ENCODE measurements at regions not wholly inside any gene's neighbourhood (a gene's known extent, or its start where the extent isn't known, plus 50 kb on each side); places are given as distances from the start of the nearest gene placed in this dataset.
"Not testable (repeated sequence)": the region's sequence is repeated elsewhere in the genome, so short reads cannot be mapped to it uniquely, and the experiment has no call there.

GRCh38 chr9:86997156-86997555 lies 49.9 kb upstream of the GAS1 start:
- no peak for DNase-seq (ENCODE audit: low read depth)

DNA sequence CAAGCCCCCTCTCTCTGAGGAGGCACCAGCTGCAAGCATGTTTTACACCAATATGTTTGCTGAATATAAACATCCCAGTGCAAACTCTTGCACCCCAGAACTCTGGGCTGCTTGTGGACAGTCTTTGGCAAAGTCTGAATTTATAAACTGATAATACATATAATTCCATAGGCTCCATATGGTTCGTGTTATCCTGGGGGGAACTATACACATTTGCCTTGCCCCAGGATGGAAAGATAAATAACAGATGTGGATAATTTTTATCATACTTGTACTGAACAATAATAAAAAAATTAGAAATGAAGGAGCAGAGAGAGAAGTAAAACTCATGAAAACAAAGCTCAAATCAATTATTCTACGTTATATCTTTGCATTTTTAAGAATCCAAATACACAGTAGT lies 50.6 kb upstream of the GAS1 start:
- DNase-seq (ENCODE audit: low read depth) = no peak

- DNase-seq (ENCODE audit: low read depth) = no peak
Observed at GRCh38 chr9:87002517-87002916, 55.2 kb upstream of the GAS1 start.

DNA sequence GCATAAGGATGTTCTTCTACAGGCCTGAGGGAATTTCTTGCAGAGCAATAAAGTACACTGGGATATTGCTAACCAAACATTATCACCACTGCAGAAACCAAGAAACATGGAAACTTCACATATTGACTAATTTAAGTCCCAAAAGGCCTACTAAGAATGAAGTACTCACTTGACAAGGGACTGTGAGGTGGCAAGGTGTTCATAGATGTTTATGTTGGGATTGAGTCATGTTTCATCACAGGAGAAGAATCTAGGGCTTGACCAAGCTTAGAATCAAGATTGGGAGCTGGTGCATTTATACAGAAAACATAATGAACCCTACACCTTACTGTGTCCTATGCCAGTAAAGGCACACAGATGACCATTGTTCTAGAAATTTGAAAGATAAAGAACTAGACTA lies 56.7 kb upstream of the GAS1 start:
- no peak for DNase-seq (ENCODE audit: low read depth)

- no peak for DNase-seq (ENCODE audit: low read depth)
Observed at GRCh38 chr9:87006956-87007355, 59.6 kb upstream of the GAS1 start.

DNA sequence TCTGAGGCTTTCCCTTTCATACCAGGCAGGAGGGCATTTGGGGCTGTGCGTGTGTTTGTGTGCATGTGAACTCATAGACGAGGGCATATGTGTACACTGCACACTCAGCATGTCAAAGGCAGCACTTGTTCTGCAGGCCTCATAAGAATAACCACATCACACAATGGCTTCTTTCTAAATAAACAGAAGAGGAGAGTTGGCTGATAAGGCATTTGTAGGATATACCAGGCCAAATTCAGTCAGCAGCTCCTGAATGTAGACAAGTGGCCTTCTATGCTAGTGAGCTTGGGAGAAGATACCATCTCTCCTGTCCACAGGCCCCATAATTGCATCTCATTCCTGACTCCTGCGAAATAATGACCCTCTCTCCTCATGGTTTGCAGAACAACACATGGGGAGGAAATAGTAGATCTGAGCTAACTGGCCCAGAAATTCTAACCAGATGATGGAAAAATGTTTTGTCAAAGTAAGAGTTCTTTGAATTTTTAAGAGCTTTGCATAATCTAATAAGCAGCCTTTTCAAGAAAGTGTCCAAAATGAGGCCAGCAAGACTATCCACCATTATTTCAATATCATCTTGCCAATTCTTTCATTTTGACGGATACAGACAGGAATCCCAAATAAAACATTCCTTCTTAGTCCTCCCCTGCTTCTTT lies 60.5 kb upstream of the GAS1 start:
- DNase-seq (ENCODE audit: low read depth) = no peak

DNA sequence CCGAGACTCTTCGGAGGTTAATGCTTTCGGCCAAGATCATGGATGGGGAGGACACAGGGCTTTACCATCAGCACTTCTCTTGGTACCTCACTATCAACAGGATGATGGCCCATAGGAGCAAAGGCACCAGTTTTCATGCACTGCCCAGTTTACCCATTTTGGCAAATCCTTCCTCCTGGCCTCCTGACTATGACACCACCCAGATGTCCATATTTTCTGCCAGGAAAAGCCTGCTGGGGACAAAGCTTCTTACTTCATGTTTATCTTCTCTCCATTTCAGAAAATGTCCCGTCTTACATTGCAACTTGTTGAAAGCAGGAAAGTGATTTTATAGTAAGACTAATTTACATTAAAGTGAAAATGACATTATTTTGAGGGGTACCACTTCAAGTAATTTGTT lies 61.4 kb upstream of the GAS1 start:
- DNase-seq (ENCODE audit: low read depth) = no peak

- no peak for DNase-seq (ENCODE audit: low read depth)
Observed at GRCh38 chr9:87010626-87011025, 63.3 kb upstream of the GAS1 start.

DNA sequence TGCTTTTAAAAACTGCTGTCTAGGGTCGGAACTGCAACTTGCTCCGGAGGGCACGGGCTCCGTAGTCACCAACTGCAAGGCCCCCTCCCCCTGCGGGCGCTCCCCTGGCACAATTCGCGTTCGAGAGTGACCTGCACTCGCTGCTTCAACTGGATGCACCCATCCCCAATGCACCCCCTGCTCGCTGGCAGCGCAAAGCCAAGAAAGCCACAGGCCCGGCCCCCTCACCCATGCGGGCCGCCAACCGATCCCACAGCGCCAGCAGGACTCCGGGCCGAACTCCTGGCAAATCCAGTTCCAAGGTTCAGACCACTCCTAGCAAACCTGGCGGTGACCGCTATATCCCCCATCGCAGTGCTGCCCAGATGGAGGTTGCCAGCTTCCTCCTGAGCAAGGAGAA lies 64.2 kb upstream of the GAS1 start:
- no peak for DNase-seq (ENCODE audit: low read depth)

- no peak for DNase-seq (ENCODE audit: low read depth)
Observed at GRCh38 chr9:87013490-87013889, 66.2 kb upstream of the GAS1 start.

GRCh38 chr9:87014436-87014835 lies 67.1 kb upstream of the GAS1 start:
- no peak for DNase-seq (ENCODE audit: low read depth)

DNA sequence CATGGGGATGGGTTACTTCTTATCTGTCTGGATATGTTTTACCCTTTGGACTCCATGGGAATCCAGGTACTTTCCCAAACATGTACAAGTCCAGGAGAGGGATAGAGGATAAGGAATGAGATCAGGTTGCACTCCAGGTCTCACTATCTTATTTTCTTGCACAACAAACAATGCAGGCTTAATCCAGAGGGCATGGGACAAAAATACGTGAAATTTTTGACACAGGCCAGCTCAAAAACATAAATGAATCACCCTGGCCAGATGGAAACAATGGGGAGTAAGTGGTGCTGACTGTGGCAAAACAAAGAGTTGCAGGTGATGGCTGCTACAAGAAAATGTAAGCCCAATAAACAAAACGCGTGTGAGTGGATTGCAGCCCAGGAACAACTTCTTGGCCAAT lies 69.4 kb upstream of the GAS1 start:
- no peak for DNase-seq (ENCODE audit: low read depth)

GRCh38 chr9:87020169-87020950 lies 73.1 kb upstream of the GAS1 start:
- DNase-seq (ENCODE audit: low read depth) = no peak

- DNase-seq (ENCODE audit: low read depth) = no peak
Observed at GRCh38 chr9:87022178-87022577, 74.9 kb upstream of the GAS1 start.

GRCh38 chr9:87026204-87026603 lies 78.9 kb upstream of the GAS1 start:
- no peak for DNase-seq (ENCODE audit: low read depth)

- DNase-seq (ENCODE audit: low read depth) = not testable (repeated sequence)
Observed at GRCh38 chr9:87028836-87029235, 81.5 kb upstream of the GAS1 start.

DNA sequence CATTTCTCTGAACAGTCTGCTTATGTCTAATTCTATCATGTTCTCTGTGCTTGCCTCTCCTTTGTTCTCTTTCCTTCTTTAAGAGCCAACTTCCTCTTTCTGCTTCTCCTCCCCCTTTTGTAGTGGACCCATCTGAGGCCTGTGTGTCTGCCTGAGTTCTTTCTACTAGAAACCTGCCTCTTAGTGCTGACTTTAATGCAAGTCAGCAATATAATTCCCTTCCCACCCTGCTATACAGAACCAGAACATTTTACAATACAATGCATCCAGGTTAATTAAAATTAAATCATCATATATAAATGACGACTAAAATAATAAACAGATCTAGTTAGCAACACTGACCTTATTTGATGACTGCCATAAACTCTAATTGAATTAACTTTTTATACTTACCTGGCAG lies 82.6 kb upstream of the GAS1 start:
- DNase-seq (ENCODE audit: low read depth) = no peak

GRCh38 chr9:87034841-87035240 lies 87.5 kb upstream of the GAS1 start:
- no peak for DNase-seq (ENCODE audit: low read depth)

- no peak for DNase-seq (ENCODE audit: low read depth)
Observed at GRCh38 chr9:87035879-87036278, 88.6 kb upstream of the GAS1 start.

DNA sequence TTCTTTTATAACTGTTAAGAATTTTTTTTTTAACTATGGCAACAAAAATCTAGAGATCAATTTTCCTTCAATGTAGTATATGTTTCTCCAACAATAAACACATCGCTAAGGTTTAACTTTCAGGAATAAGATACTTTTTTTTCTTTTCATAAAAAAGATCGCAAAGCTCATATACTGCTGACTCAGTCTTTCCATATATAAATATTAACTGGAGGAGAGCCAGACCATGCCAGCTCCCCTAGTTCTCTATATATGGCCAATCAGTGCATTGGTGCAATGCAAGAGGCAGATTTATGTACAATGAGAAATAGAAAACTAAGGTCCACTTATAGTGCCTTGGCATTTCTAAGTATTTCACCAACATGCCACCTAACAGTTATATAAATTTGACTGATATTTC lies 89.2 kb upstream of the GAS1 start:
- no peak for DNase-seq (ENCODE audit: low read depth)

GRCh38 chr9:87039809-87040392 lies 92.6 kb upstream of the GAS1 start:
- no peak for DNase-seq (ENCODE audit: low read depth)

DNA sequence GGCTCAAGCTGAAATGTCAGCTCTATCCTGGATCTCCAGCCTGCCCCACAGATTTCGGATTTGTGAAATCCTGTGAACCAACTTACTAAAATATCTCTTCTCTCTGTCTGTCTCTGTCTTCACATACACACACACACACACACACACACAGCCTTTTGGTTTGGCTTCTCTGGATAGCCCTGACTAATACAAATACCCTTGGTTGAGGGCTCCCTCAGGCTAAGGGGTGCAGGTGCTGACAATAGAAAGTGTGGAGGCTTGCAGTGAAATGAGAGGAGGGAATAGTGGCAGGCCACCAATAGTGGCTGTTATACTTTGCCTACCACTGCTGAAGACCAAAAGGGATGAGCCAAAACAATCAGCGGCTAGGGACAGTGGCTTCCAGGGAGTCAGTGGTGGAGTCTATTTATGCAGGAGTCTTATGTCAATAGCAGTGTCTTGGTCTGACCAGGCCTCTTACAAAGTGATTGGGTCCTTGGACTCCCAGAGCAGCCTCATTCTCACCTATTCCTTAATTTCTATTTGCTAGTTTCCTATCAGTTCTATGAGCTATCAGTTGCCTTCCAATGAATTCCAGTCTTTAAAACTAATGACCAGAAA lies 93.2 kb upstream of the GAS1 start:
- DNase-seq (ENCODE audit: low read depth) = no peak

Data from non-pigmented ciliary epithelial cell (primary cell).